HCT116 (cell line): ENCODE measurements at regions not wholly inside any gene's neighbourhood (a gene's known extent, or its start where the extent isn't known, plus 50 kb on each side); places are given as distances from the start of the nearest gene placed in this dataset.

ENCODE experiments used
- CEBPB ChIP-seq: IDR thresholded peaks from 2 replicates; pipeline ENCODE4 v1.6.1; 2012; ENCODE audit warnings: low read depth
- CTCF ChIP-seq, 3 experiments: fragments of 200-600 bp in 1 of 3; sonication (generic) in 1 of 3; IDR thresholded peaks in 2 of 3; conservative IDR thresholded peaks in 1 of 3; 2 replicates each; pipeline ENCODE4 v1.5.1; 2012 to 2017; ENCODE audit warnings: low read depth in 2 of 3, low read length in 2 of 3, antibody characterized with exemption in 1 of 3, borderline replicate concordance in 1 of 3, control low read depth in 1 of 3, mild to moderate bottlenecking in 1 of 3, mixed read lengths in 1 of 3, mixed run types in 1 of 3, moderate library complexity in 1 of 3; ENCODE audit not compliant: insufficient read depth in 1 of 3
- ELF1 ChIP-seq: IDR thresholded peaks from 2 replicates; pipeline ENCODE4 v1.6.1; 2012; ENCODE audit warnings: low read depth, borderline replicate concordance
- EZH2 ChIP-seq: fragments of 200-600 bp; sonication (generic); IDR thresholded peaks from 2 replicates; pipeline ENCODE4 v1.6.1; 2017; ENCODE audit warnings: antibody characterized with exemption, mixed run types
- EZH2phosphoT487 ChIP-seq: fragments of 200-600 bp; IDR thresholded peaks from 2 replicates; pipeline ENCODE4 v1.6.1; 2018; ENCODE audit warnings: antibody characterized with exemption, borderline replicate concordance
- JUND ChIP-seq: IDR thresholded peaks from 2 replicates; pipeline ENCODE4 v1.6.1; 2012
- MAX ChIP-seq: IDR thresholded peaks from 2 replicates; pipeline ENCODE4 v1.6.1; 2012
- POLR2A ChIP-seq: IDR thresholded peaks from 2 replicates; pipeline ENCODE4 v1.7.0; 2011; ENCODE audit warnings: borderline replicate concordance; ENCODE audit not compliant: insufficient read depth, insufficient read length; ENCODE audit errors: extremely low read depth
- REST ChIP-seq: IDR thresholded peaks from 2 replicates; pipeline ENCODE4 v1.6.1; 2012; ENCODE audit warnings: low read depth
- SIN3A ChIP-seq: IDR thresholded peaks from 2 replicates; pipeline ENCODE4 v1.6.1; 2012; ENCODE audit warnings: low read depth
- ZFX ChIP-seq: fragments of 450-650 bp; IDR thresholded peaks from 2 replicates; pipeline ENCODE4 v1.6.1; 2017
- ZNF274 ChIP-seq: fragments of 200-500 bp; sonication (Bioruptor generic); IDR thresholded peaks from 2 replicates; pipeline ENCODE4 v1.6.1; 2014; ENCODE audit warnings: mild to moderate bottlenecking, low read depth, low read length, inconsistent platforms

GRCh38 chr4:81896936-81897335 is 425.2 kb upstream of the RASGEF1B start:
- TF ChIP-seq POLR2A (no peak), CTCF (IDR thresholded peaks at IDR 0.05 in 2 of 3, conservative IDR thresholded peaks at IDR 0.05 in 1 of 3; ENCODE audit: borderline replicate concordance in 1 of 3, insufficient read depth in 1 of 3, low read depth in 2 of 3, low read length in 2 of 3) (no peak), EZH2 (no peak), ZNF274 (no peak), ELF1 (no peak), CEBPB (no peak), REST (no peak), EZH2phosphoT487 (no peak), SIN3A (no peak), ZFX (no peak), JUND (no peak), MAX (no peak)
